ENCODE measurements at regions not wholly inside any gene's neighbourhood (a gene's known extent, or its start where the extent isn't known, plus 50 kb on each side); places are given as distances from the start of the nearest gene placed in this dataset.

DNA sequence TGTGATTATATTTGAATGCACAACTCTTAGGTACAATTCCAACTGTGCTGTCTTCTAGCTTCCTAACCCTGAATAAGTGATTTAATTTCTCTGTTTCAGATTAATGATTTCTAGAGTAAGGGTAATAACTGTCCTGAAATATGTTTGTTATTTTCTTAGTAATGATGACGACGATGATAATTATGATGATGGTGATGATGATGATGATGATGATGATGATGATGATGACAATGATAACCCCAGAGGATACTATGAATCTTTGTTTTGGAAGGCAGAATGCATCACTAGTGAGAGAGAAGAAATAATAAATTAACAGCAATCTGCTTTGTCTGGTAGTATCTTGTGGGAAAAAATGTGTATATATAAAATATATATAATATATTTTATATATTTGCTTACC, 317.1 kb upstream of the CDH8 start:
- TF ChIP-seq, protein P1, sequence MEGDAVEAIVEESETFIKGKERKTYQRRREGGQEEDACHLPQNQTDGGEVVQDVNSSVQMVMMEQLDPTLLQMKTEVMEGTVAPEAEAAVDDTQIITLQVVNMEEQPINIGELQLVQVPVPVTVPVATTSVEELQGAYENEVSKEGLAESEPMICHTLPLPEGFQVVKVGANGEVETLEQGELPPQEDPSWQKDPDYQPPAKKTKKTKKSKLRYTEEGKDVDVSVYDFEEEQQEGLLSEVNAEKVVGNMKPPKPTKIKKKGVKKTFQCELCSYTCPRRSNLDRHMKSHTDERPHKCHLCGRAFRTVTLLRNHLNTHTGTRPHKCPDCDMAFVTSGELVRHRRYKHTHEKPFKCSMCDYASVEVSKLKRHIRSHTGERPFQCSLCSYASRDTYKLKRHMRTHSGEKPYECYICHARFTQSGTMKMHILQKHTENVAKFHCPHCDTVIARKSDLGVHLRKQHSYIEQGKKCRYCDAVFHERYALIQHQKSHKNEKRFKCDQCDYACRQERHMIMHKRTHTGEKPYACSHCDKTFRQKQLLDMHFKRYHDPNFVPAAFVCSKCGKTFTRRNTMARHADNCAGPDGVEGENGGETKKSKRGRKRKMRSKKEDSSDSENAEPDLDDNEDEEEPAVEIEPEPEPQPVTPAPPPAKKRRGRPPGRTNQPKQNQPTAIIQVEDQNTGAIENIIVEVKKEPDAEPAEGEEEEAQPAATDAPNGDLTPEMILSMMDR (IDR thresholded peaks at IDR 0.05): no peak
- TF ChIP-seq POLR2A (IDR thresholded peaks at IDR 0.05): no peak

Measured in uterus (tissue), 2 donors.